T-helper 17 cell (primary cell): ENCODE measurements at regions not wholly inside any gene's neighbourhood (a gene's known extent, or its start where the extent isn't known, plus 50 kb on each side); places are given as distances from the start of the nearest gene placed in this dataset.

Source experiments
- ATAC-seq: fragments of 150-1000 bp; cut with Tn5 transposase; 2 replicates; pipeline ENCODE4 v1.10.0; 2021; ENCODE audit warnings: mild to moderate bottlenecking, moderate library complexity
- DNase-seq, 3 donors: peaks; one replicate each; pipeline versions ENCODE4 v3.0.0 to v3.0.0-alpha.2; 2020 to 2021
- H3K9me3 ChIP-seq: one replicate; pipeline ENCODE4 v1.7.0; 2013; ENCODE audit warnings: low read length, mild to moderate bottlenecking; ENCODE audit not compliant: control insufficient read depth, poor library complexity, severe bottlenecking
- H3K27ac Mint-ChIP-seq: one replicate; pipeline ENCODE4 v1.8.0; 2022; ENCODE audit warnings: mild to moderate bottlenecking, moderate library complexity, mixed read lengths
- H3K27me3 Mint-ChIP-seq: one replicate; pipeline ENCODE4 v1.8.0; 2022; ENCODE audit warnings: mixed read lengths
- H3K36me3 Mint-ChIP-seq: one replicate; pipeline ENCODE4 v1.8.0; 2022; ENCODE audit warnings: low read depth, mixed read lengths
- H3K4me1 Mint-ChIP-seq: one replicate; pipeline ENCODE4 v1.8.0; 2022; ENCODE audit warnings: mild to moderate bottlenecking, mixed read lengths
- H3K4me3 Mint-ChIP-seq: one replicate; pipeline ENCODE4 v1.8.0; 2022; ENCODE audit warnings: mild to moderate bottlenecking, moderate library complexity, mixed read lengths

- DNase-seq, result no peak
- H3K36me3 Mint-ChIP-seq, result no peaks in the 10 kb centered on the region
- no peak overlapping the region for H3K4me3 Mint-ChIP-seq
- no peak for ATAC-seq
- peaks cover 6% of the 10 kb centered on the region for H3K27me3 Mint-ChIP-seq
- H3K4me1 Mint-ChIP-seq, result peaks cover 7% of the 10 kb centered on the region
- H3K9me3 ChIP-seq, result no peaks in the 10 kb centered on the region
- H3K27ac Mint-ChIP-seq, result no peak overlapping the region
Observed at GRCh38 chr12:116502989-116503496, 56.1 kb upstream of the MAP1LC3B2 start.

DNA sequence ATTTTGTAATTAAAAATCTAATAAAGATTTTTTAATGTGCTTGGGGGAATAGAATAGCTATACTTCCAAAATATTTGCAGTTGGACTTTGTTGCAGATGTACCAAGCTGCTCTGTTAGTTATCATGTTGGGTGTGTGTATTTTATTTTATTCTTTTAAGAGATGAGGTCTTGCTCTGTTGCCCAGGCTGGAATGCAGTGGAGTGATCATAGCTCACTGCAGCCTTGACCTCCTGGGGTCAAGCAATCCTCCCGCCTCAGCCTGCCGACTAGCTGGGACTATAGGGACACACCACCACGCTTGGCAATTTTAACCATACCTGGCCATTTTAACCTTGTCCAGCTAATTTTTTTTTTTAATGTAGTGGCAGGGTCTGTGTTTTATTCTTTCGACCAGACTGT, 54.7 kb upstream of the MAP1LC3B2 start:
- Mint-ChIP-seq H3K27me3 (peaks cover 6% of the 10 kb centered on the region), H3K4me3 (no peak overlapping the region), H3K36me3 (no peaks in the 10 kb centered on the region), H3K4me1 (peaks cover 8% of the 10 kb centered on the region), H3K27ac (no peak overlapping the region)
- ATAC-seq (no peak), DNase-seq (no peak)
- no peaks in the 10 kb centered on the region for H3K9me3 ChIP-seq

GRCh38 chr12:116506697-116507064, 52.5 kb upstream of the MAP1LC3B2 start:
- Mint-ChIP-seq H3K27me3 (peaks cover 13% of the 10 kb centered on the region), H3K27ac (no peak overlapping the region), H3K4me3 (no peak overlapping the region), H3K4me1 (peaks cover 8% of the 10 kb centered on the region), H3K36me3 (no peaks in the 10 kb centered on the region)
- H3K9me3 ChIP-seq, result no peaks in the 10 kb centered on the region
- no peak for ATAC-seq
- DNase-seq, result no peak

- ATAC-seq, result peak; percentile 47
- Mint-ChIP-seq H3K36me3 (no peaks in the 10 kb centered on the region), H3K27ac (no peak overlapping the region), H3K27me3 (peaks cover 13% of the 10 kb centered on the region), H3K4me3 (peak overlapping the region; percentile 78), H3K4me1 (peaks cover 6% of the 10 kb centered on the region)
- H3K9me3 ChIP-seq, result no peaks in the 10 kb centered on the region
- no peak for DNase-seq
Observed at GRCh38 chr12:116508145-116509121, 50.7 kb upstream of the MAP1LC3B2 start.
